GM23338 (cell line): ENCODE measurements at regions not wholly inside any gene's neighbourhood (a gene's known extent, or its start where the extent isn't known, plus 50 kb on each side); places are given as distances from the start of the nearest gene placed in this dataset.
A peak's percentile ranks its signal among the peaks of the same experiment; 100 is the strongest.

Experiments
- ATAC-seq: fragments of 200-7000 bp; cut with Tn5 transposase; 3 replicates; pipeline ENCODE4 v1.9.1; 2020
- DNase-seq: peaks from one replicate; pipeline ENCODE4 v3.0.0-alpha.2; 2015; ENCODE audit warnings: low spot score
- H2AFZ ChIP-seq: fragments of 200-600 bp; sonication (generic); 2 replicates; pipeline ENCODE4 v1.8.0; 2016; ENCODE audit warnings: antibody characterized with exemption, mild to moderate bottlenecking, moderate library complexity
- H3F3A ChIP-seq: fragments of 200-600 bp; sonication (generic); replicated peaks from 2 replicates; pipeline ENCODE4 v1.8.0; 2017; ENCODE audit warnings: antibody characterized with exemption, mixed run types, low read depth
- H3K27ac ChIP-seq: fragments of 200-600 bp; sonication (generic); 2 replicates; pipeline ENCODE4 v1.6.1; 2016; ENCODE audit warnings: low read depth
- H3K27me3 ChIP-seq: fragments of 200-600 bp; sonication (generic); 2 replicates; pipeline ENCODE4 v1.8.0; 2016; ENCODE audit warnings: mild to moderate bottlenecking, mixed run types, moderate library complexity; ENCODE audit not compliant: insufficient read depth
- H3K36me3 ChIP-seq: fragments of 200-600 bp; sonication (generic); 2 replicates; pipeline ENCODE4 v1.8.0; 2016; ENCODE audit warnings: mild to moderate bottlenecking; ENCODE audit not compliant: insufficient read depth
- H3K4me1 ChIP-seq: fragments of 200-600 bp; sonication (generic); 2 replicates; pipeline ENCODE4 v1.8.0; 2016; ENCODE audit warnings: mild to moderate bottlenecking, moderate library complexity; ENCODE audit not compliant: insufficient read depth
- H3K4me2 ChIP-seq: fragments of 200-600 bp; sonication (generic); 2 replicates; pipeline ENCODE4 v1.7.1; 2017; ENCODE audit warnings: mixed run types
- H3K4me3 ChIP-seq: fragments of 200-600 bp; sonication (generic); 2 replicates; pipeline ENCODE4 v1.6.1; 2016; ENCODE audit warnings: mixed run types
- H3K79me2 ChIP-seq: fragments of 200-600 bp; sonication (generic); replicated peaks from 2 replicates; pipeline ENCODE4 v1.8.0; 2017; ENCODE audit warnings: mild to moderate bottlenecking; ENCODE audit not compliant: insufficient read depth
- H3K9me2 ChIP-seq: fragments of 200-600 bp; sonication (generic); 2 replicates; pipeline ENCODE4 v1.8.0; 2017; ENCODE audit not compliant: insufficient read depth
- H4K20me1 ChIP-seq: fragments of 200-600 bp; sonication (generic); replicated peaks from 2 replicates; pipeline ENCODE4 v1.8.0; 2017; ENCODE audit warnings: mild to moderate bottlenecking; ENCODE audit not compliant: insufficient read depth
- H3K27ac Mint-ChIP-seq: 2 replicates; pipeline ENCODE4 v1.8.0; 2020; ENCODE audit warnings: inconsistent platforms, mild to moderate bottlenecking, moderate library complexity, mixed read lengths
- H3K27me3 Mint-ChIP-seq: 3 replicates; pipeline ENCODE4 v1.8.0; 2022; ENCODE audit warnings: low read depth, mild to moderate bottlenecking, moderate library complexity, mixed read lengths, inconsistent platforms; ENCODE audit not compliant: insufficient read depth, poor library complexity
- H3K36me3 Mint-ChIP-seq: 3 replicates; pipeline ENCODE4 v1.8.0; 2021; ENCODE audit warnings: low read depth, mild to moderate bottlenecking, inconsistent platforms, moderate library complexity, mixed read lengths
- H3K4me1 Mint-ChIP-seq: 3 replicates; pipeline ENCODE4 v1.8.0; 2020; ENCODE audit warnings: mild to moderate bottlenecking, inconsistent platforms, mixed read lengths
- H3K4me3 Mint-ChIP-seq: 3 replicates; pipeline ENCODE4 v1.8.0; 2021; ENCODE audit warnings: moderate library complexity, mild to moderate bottlenecking, inconsistent platforms, mixed read lengths
- H3K9me3 Mint-ChIP-seq: 3 replicates; pipeline ENCODE4 v1.8.0; 2020; ENCODE audit warnings: moderate library complexity, mild to moderate bottlenecking, inconsistent platforms, mixed read lengths
- CREB1 ChIP-seq: fragments of 250-450 bp; sonication (Bioruptor Pico); IDR thresholded peaks from 2 replicates; pipeline ENCODE4 v1.5.0; 2020; ENCODE audit warnings: low read depth, mild to moderate bottlenecking, moderate library complexity
- ETS1 ChIP-seq: IDR thresholded peaks from 2 replicates; pipeline ENCODE4 v1.6.1; 2016; ENCODE audit warnings: antibody characterized with exemption
- EZH2 ChIP-seq: fragments of 200-600 bp; sonication (generic); IDR thresholded peaks from one replicate; pipeline ENCODE4 v1.8.0; 2017; ENCODE audit warnings: antibody characterized with exemption, mild to moderate bottlenecking, low read depth; ENCODE audit not compliant: unreplicated experiment
- EZH2phosphoT487 ChIP-seq: fragments of 200-600 bp; sonication (generic); IDR thresholded peaks from one replicate; pipeline ENCODE4 v1.8.1; 2018; ENCODE audit warnings: antibody characterized with exemption; ENCODE audit not compliant: unreplicated experiment
- JUNB ChIP-seq: IDR thresholded peaks from one replicate; pipeline ENCODE4 v1.6.1; 2016; ENCODE audit warnings: antibody characterized with exemption; ENCODE audit not compliant: unreplicated experiment
- NANOG ChIP-seq: IDR thresholded peaks from 2 replicates; pipeline ENCODE4 v1.6.1; 2016; ENCODE audit warnings: antibody characterized with exemption, borderline replicate concordance
- POLR2AphosphoS5 ChIP-seq: IDR thresholded peaks from 2 replicates; pipeline ENCODE4 v1.6.1; 2016; ENCODE audit warnings: antibody characterized with exemption, low read depth
- REST ChIP-seq: IDR thresholded peaks from one replicate; pipeline ENCODE4 v1.6.1; 2018; ENCODE audit warnings: antibody characterized with exemption; ENCODE audit not compliant: unreplicated experiment
- ZNF462 ChIP-seq: fragments of 250-450 bp; sonication (Bioruptor Pico); IDR thresholded peaks from 2 replicates; pipeline ENCODE4 v1.5.0; 2020; ENCODE audit warnings: mild to moderate bottlenecking, moderate library complexity

GRCh38 chr12:60209521-60209920 lies 613.7 kb downstream of the SLC16A7 start (continued):
- no peak for TF ChIP-seq REST
- no peak for TF ChIP-seq ETS1
- no peak for TF ChIP-seq JUNB
- TF ChIP-seq POLR2AphosphoS5: no peak
- TF ChIP-seq EZH2phosphoT487: no peak
- no peak for TF ChIP-seq NANOG

- no peak overlapping the region for H3K27ac ChIP-seq
- no peaks in the 10 kb centered on the region for H3K36me3 ChIP-seq
- no peaks in the 10 kb centered on the region for H3K9me2 ChIP-seq
- Mint-ChIP-seq H3K27me3 (no peaks in the 10 kb centered on the region), H3K4me3 (no peak overlapping the region), H3K27ac (peak overlapping the region; percentile 6; the same call in 1 of the 2 replicates), H3K9me3 (peaks cover 31% of the 10 kb centered on the region), H3K36me3 (peaks cover 33% of the 10 kb centered on the region), H3K4me1 (peaks cover 12% of the 10 kb centered on the region; the same call in 2 of the 3 replicates)
- H3K4me1 ChIP-seq: no peaks in the 10 kb centered on the region
- no peak overlapping the region for H3K4me3 ChIP-seq
- H2AFZ ChIP-seq: no peak overlapping the region
- H3K4me2 ChIP-seq: no peak overlapping the region
- no peaks in the 10 kb centered on the region for H3F3A ChIP-seq
- no peaks in the 10 kb centered on the region for H3K79me2 ChIP-seq
- DNase-seq (no peak), ATAC-seq (no peak)
- H3K27me3 ChIP-seq: no peaks in the 10 kb centered on the region
- H4K20me1 ChIP-seq: no peaks in the 10 kb centered on the region
- no peak for TF ChIP-seq POLR2AphosphoS5
- TF ChIP-seq REST: no peak
- TF ChIP-seq ZNF462 (CRISPR knock-in tag): no peak
- no peak for TF ChIP-seq EZH2
- TF ChIP-seq EZH2phosphoT487: no peak
- no peak for TF ChIP-seq CREB1 (CRISPR knock-in tag)
- no peak for TF ChIP-seq ETS1
- TF ChIP-seq JUNB: no peak
Observed at GRCh38 chr12:60209933-60210332, 614.1 kb downstream of the SLC16A7 start.
